H1 (cell line): ENCODE measurements at regions not wholly inside any gene's neighbourhood (a gene's known extent, or its start where the extent isn't known, plus 50 kb on each side); places are given as distances from the start of the nearest gene placed in this dataset.

ENCODE experiments used
- CHD1 ChIP-seq: IDR thresholded peaks from 2 replicates; pipeline ENCODE4 v1.6.1; 2012; ENCODE audit warnings: low read depth, low read length, improper control_type of control experiment
- GABPA ChIP-seq: IDR thresholded peaks from 2 replicates; pipeline ENCODE4 v1.6.1; 2011; ENCODE audit warnings: mild to moderate bottlenecking, low read length, moderate library complexity, borderline replicate concordance; ENCODE audit not compliant: insufficient read depth
- HDAC2 ChIP-seq, 2 experiments: fragments of 300-600 bp in 1 of 2; sonication (generic) in 1 of 2; IDR thresholded peaks; 2 replicates each; pipeline ENCODE4 v1.6.1; 2011 to 2012; ENCODE audit warnings: low read depth in 2 of 2, low read length in 2 of 2, mild to moderate bottlenecking in 2 of 2, moderate library complexity in 2 of 2, borderline replicate concordance in 1 of 2, inconsistent platforms in 1 of 2
- MAFK ChIP-seq: IDR thresholded peaks from 2 replicates; pipeline ENCODE4 v1.6.1; 2012; ENCODE audit warnings: low read depth, mild to moderate bottlenecking, improper control_type of control experiment, low read length
- MAX ChIP-seq: IDR thresholded peaks from 2 replicates; pipeline ENCODE4 v1.6.1; 2012; ENCODE audit warnings: inconsistent platforms
- POU5F1 ChIP-seq: IDR thresholded peaks from 2 replicates; pipeline ENCODE4 v1.6.1; 2011; ENCODE audit warnings: low read depth, mild to moderate bottlenecking, low read length, moderate library complexity
- TEAD4 ChIP-seq: IDR thresholded peaks from 2 replicates; pipeline ENCODE4 v1.6.1; 2012; ENCODE audit warnings: low read depth, low read length, inconsistent platforms, mixed read lengths

GRCh38 chr3:146972726-146973125 lies 367.6 kb upstream of the PLSCR5 start (continued):
- TF ChIP-seq HDAC2 (IDR thresholded peaks at IDR 0.05; ENCODE audit: borderline replicate concordance in 1 of 2, low read depth in 2 of 2, low read length in 2 of 2), result no peak
- TF ChIP-seq MAX, result no peak
- TF ChIP-seq GABPA, result no peak
- no peak for TF ChIP-seq CHD1
- no peak for TF ChIP-seq TEAD4
- TF ChIP-seq MAFK, result no peak
- no peak for TF ChIP-seq POU5F1
